ENCODE measurements at regions not wholly inside any gene's neighbourhood (a gene's known extent, or its start where the extent isn't known, plus 50 kb on each side); places are given as distances from the start of the nearest gene placed in this dataset.

GRCh38 chr6:105624021-105624420 is 221.1 kb upstream of the PREP start:
- TF ChIP-seq SMC3 (IDR thresholded peaks at IDR 0.05; ENCODE audit: low read length) (no peak), CENPT (CRISPR knock-in tag; IDR thresholded peaks at IDR 0.05; ENCODE audit: low read depth) (no peak), ZBTB43 (CRISPR knock-in tag; conservative IDR thresholded peaks at IDR 0.05) (no peak), GMEB1 (CRISPR knock-in tag; IDR thresholded peaks at IDR 0.05; ENCODE audit: borderline replicate concordance) (no peak), CHD2 (IDR thresholded peaks at IDR 0.05; ENCODE audit: low read depth, low read length) (no peak), ZNF776 (CRISPR knock-in tag; IDR thresholded peaks at IDR 0.05) (no peak), ZNF24 (IDR thresholded peaks at IDR 0.05) (no peak), IRF2 (CRISPR knock-in tag; IDR thresholded peaks at IDR 0.05) (no peak), KAT7 (CRISPR knock-in tag; IDR thresholded peaks at IDR 0.05; ENCODE audit: borderline replicate concordance) (no peak), STAT6 (CRISPR knock-in tag; IDR thresholded peaks at IDR 0.05; ENCODE audit: borderline replicate concordance) (no peak), NAIF1 (CRISPR knock-in tag; IDR thresholded peaks at IDR 0.05; ENCODE audit: borderline replicate concordance) (no peak), PREB (CRISPR knock-in tag; IDR thresholded peaks at IDR 0.05) (no peak)
- TF ChIP-seq, protein P1, sequence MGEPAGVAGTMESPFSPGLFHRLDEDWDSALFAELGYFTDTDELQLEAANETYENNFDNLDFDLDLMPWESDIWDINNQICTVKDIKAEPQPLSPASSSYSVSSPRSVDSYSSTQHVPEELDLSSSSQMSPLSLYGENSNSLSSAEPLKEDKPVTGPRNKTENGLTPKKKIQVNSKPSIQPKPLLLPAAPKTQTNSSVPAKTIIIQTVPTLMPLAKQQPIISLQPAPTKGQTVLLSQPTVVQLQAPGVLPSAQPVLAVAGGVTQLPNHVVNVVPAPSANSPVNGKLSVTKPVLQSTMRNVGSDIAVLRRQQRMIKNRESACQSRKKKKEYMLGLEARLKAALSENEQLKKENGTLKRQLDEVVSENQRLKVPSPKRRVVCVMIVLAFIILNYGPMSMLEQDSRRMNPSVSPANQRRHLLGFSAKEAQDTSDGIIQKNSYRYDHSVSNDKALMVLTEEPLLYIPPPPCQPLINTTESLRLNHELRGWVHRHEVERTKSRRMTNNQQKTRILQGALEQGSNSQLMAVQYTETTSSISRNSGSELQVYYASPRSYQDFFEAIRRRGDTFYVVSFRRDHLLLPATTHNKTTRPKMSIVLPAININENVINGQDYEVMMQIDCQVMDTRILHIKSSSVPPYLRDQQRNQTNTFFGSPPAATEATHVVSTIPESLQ (CRISPR knock-in tag; conservative IDR thresholded peaks at IDR 0.05), result no peak
- TF ChIP-seq, protein P2, sequence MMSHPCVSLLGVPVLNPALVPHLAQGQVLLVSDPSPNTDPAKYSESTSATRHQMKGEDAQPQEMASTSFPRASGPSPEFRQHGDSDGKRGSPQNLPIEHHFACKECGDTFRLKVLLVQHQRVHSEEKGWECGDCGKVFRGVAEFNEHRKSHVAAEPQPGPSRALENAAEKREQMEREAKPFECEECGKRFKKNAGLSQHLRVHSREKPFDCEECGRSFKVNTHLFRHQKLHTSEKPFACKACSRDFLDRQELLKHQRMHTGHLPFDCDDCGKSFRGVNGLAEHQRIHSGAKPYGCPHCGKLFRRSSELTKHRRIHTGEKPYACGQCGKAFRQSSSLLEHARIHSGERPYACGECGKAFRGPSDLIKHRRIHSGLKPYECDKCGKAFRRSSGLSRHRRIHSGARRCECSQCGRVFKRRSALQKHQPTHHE (CRISPR knock-in tag; IDR thresholded peaks at IDR 0.05; ENCODE audit: borderline replicate concordance), result no peak
